ENCODE measurements at regions not wholly inside any gene's neighbourhood (a gene's known extent, or its start where the extent isn't known, plus 50 kb on each side); places are given as distances from the start of the nearest gene placed in this dataset.

GRCh38 chr1:221834698-221835513 lies 93.0 kb upstream of the DUSP10 start:
- no peak for DNase-seq

DNA sequence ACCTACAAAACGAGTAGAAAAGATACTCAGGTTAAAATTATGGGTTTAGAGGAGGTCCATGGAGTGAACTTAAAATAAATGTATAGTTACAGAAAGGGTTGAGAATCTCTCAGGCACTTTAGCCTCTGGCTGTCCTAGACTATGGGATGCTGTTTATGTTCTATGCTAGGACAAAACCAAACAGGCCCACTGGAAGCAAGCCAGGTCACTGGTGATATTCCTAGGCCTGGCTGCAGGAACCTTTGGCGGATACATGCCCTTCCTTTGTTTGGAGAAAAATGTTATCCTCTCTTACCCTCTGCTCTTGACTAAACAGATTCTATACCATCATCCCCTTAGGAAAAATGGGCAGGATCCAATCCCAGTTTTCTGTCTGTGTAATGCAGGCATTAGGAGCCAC lies 90.7 kb upstream of the DUSP10 start:
- no peak for DNase-seq

- DNase-seq: no peak
Measured at GRCh38 chr1:221832151-221832550, 90.3 kb upstream of the DUSP10 start.

DNA sequence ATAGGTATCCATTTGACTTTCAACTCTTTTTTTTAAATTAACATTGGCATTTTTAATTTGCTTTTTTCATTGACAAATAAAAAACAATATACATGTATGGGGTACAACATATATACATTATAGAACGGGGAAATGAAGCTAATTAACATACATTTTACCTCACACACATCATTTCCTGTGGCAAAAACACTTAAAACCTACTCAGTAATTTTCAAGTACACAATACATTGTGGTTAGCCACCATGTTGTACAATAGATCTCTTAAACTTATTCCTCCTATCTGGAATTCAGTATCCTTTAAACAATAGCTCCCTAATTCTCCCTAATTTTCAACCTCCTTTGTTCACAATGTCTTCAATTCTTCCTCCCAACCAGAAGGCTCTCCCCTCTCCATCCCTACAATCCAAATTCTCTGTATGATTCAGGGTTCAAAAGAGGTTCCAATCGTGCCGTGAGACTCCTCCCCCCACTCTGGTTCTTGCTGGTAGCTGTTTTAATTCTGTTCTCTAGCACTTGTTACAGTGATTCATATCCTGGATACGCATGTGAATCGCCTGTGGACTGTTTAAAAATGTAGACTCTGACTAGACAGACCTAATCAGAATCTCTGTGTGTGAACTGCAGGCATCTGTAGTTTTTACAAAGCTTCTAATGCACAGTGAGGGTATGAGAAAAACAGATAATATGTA lies 87.6 kb upstream of the DUSP10 start:
- no peak for DNase-seq

DNA sequence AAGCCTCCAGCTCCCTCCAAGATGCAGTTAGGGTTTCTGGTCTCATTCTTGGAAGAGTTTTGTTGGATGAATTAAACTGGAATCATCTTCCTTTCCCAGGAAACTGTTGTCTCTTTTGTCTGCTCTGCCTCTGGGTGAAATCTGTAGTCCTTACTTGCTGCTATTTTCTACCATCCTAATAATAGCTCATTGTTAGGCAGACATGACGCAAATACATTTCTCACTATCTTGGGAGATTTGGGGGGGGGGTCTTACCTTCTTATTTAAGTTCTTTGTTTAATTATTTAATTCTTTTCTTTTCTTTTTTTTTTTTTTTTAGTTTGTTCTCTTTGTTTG lies 85.4 kb upstream of the DUSP10 start:
- DNase-seq: no peak

GRCh38 chr1:221824909-221825308 lies 83.0 kb upstream of the DUSP10 start:
- no peak for DNase-seq

- DNase-seq: no peak
Measured at GRCh38 chr1:221824025-221824424, 82.1 kb upstream of the DUSP10 start.

DNA sequence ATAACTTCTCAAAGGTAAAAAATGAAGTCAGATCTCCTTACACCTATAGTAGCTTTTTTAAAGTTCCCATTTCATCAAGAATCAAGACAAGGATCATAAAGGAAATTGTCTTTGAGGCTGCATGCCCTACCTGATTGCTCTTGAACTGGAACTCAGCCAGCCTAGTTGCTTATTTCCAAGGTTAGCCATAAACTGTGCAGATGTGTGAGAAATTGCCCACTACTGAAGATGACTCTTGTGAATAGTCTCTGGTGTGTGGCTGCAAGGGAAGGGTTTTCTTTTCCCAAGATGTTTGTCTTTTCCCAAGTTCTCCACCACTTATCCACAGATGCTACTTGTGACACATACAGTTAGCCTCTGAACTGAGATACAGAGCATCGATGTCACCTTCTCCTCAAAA lies 81.7 kb upstream of the DUSP10 start:
- DNase-seq: no peak

DNA sequence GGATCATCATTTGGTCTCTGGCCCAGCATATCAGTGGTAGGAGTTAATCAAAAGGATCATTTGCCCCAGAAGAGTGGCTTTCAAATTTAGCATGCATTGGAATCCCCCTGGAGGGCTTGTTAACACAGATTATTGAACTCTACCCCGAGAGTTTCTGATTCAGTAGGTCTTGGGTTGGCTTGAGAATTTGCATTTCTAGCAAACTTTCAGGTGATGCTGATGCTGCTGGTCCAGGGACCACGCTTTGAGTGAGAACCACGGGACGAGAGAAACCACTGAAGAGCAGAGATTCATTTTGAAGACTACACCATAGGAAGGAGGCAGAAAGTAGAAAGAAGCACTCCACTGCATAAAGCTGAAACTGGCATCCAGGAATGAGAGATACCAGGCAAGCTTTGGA lies 81.3 kb upstream of the DUSP10 start:
- no peak for DNase-seq

- no peak for DNase-seq
Measured at GRCh38 chr1:221822591-221822990, 80.7 kb upstream of the DUSP10 start.

- DNase-seq: no peak
Measured at GRCh38 chr1:221816899-221817298, 75.0 kb upstream of the DUSP10 start.

DNA sequence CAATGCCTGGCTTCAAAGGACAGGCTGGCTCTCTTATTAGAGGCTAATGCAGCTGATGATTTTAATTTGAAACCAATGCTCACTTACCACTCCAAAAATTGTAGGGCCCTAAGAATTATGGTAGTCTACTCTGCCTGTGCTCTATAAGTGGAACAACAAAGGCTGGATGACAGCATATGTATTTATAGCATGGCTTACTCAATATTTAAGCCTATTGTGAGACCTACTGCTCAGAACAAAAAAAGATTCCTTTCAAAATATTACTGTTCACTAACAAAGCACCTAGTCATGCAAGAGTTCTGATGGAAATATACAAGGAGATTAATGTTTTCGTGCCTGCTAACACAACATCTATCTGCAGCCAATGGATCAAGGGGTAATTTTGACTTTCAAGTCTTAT lies 73.8 kb upstream of the DUSP10 start:
- DNase-seq: no peak

DNA sequence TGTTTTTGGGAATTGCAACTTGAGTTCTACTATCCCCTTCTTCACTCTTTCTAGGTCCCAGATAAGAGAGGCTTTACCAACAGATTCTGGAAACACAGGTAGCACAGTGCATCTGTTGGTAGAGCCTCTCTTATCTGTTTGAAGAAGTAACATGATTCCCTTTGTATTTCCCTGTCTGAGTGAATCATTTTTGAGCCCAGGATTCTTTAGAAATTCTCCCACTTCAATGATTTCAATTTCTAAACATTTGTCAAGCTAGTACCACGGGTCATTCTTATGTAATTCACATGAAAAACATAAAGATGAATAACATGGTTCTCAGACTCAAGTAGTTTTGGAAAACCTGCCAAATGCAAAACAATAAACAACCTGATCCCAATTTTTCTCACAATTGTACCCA lies 72.0 kb upstream of the DUSP10 start:
- no peak for DNase-seq

GRCh38 chr1:221812905-221813597 lies 71.2 kb upstream of the DUSP10 start:
- no peak for DNase-seq

DNA sequence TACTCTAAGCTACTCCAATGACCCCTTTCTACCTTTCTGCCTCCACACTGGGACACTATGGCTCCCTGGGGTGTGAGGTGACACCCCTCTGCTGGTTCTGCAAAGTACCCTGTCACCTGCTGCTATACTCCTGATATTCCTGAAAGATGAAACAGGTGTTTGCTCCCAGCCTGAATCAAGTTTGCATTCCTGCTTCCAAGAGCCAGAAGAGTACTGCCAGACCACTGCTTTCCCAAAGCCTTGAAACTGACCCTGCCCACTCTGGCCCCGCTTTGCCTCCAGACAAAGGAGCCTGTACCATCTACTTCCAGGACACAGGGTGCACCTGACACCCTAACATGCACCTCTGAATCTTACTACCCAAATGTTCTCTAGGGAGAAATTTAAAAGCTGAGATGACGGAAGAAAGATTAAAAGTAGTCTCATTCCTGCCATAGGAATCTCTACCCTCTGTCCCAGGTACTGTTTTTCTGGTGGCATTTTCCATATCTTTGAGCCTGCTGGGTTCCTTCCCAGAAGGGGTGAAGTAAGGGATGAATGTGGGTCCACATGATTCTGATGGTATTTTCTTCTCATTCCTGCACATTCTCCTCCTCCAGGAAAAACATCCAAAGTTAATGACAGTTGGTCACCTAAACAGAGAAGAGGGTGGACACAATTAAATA lies 70.3 kb upstream of the DUSP10 start:
- DNase-seq: no peak

GRCh38 chr1:221810406-221810805 lies 68.5 kb upstream of the DUSP10 start:
- no peak for DNase-seq

GRCh38 chr1:221809091-221810029 lies 67.5 kb upstream of the DUSP10 start:
- DNase-seq: no peak

GRCh38 chr1:221806984-221807383 lies 65.1 kb upstream of the DUSP10 start:
- no peak for DNase-seq

DNA sequence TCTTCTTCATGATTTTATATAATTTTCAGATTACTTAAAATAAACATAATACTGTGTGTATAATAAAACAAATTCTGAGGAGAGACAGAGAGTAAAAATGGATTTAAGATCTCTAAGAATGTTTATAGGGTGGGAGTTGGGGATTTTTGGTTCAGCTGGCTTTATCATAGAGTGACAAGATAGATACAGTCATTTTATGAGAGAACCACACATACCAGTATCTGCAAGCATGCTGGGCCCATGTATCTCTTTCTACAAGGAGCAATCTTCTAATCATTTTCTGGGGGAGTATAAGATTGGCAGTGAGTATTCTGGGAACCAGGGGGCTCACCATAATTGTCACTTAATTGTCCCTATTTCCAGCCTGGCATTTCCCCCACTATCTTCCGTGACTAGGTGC lies 64.3 kb upstream of the DUSP10 start:
- DNase-seq: no peak

DNA sequence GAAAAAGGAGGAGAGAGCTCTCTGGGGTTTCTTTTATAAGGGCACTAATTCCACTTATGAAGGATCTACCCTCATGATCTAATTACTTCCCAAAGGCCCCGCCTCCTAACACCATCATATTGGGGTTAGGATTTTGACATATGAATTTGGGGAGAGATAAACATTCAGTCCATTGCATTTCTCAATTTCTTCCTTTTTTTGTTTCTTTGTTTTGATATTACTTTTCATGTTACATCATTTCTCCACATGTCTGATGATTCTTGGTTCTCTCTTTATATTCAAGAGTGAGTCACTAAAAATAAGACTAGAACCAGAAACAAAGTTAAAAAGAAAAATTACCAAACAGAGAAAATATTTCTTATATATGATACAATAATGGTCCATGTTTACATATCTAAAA lies 63.2 kb upstream of the DUSP10 start:
- no peak for DNase-seq

GRCh38 chr1:221804303-221804702 lies 62.4 kb upstream of the DUSP10 start:
- no peak for DNase-seq

DNA sequence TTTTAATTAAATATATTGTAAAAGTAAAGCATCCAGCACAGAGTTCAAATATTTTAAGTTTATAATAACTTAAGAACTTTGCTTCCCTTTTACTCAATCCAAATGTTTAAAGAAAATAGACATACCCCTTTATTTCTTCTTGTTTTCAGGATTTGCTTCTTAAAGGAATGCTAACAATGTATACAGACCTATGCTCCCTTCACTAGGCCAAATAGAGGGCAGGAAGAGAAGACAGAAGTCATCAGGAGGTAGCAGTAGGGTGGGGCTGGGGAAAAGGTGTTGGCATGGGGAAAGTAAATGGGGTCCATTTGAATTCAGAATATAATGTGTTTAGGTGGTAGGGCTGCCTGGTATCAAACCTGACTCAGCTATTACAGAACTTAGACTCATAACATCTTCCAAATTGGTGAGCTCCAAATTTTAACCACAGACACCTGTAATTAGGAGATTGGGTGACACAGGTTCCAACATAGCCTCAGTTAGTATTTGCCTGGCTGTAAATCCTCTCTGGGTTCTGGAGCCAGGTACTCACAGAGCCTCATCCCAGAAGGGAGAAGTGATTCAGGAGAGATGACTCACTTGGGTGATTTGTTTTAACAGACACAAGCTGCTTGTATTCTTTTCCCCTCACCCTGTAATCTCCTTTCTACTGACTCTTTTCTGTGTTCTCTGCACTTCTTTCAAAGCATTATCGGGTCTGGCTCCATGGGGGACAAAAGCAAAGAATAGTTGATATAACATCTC lies 60.1 kb upstream of the DUSP10 start:
- DNase-seq: no peak
